GM12891 (cell line): ENCODE measurements at regions not wholly inside any gene's neighbourhood (a gene's known extent, or its start where the extent isn't known, plus 50 kb on each side); places are given as distances from the start of the nearest gene placed in this dataset.

Experiments used
- POLR2A ChIP-seq: IDR thresholded peaks from 2 replicates; pipeline ENCODE4 v1.6.1; 2011; ENCODE audit warnings: low read depth, low read length, control low read depth
- POLR2AphosphoS5 ChIP-seq: IDR thresholded peaks from 2 replicates; pipeline ENCODE4 v1.6.1; 2011; ENCODE audit warnings: low read depth, low read length, control low read depth
- SPI1 ChIP-seq: IDR thresholded peaks from 2 replicates; pipeline ENCODE4 v1.6.1; 2011; ENCODE audit warnings: low read depth, low read length, control low read depth
- TAF1 ChIP-seq: IDR thresholded peaks from 2 replicates; pipeline ENCODE4 v1.6.1; 2011; ENCODE audit warnings: low read depth, low read length, control low read depth

GRCh38 chr13:83780227-83780626, 102.0 kb downstream of the SLITRK1 start:
- TF ChIP-seq POLR2A = no peak
- TF ChIP-seq POLR2AphosphoS5 = no peak
- no peak for TF ChIP-seq TAF1
- no peak for TF ChIP-seq SPI1
